ENCODE measurements at regions not wholly inside any gene's neighbourhood (a gene's known extent, or its start where the extent isn't known, plus 50 kb on each side); places are given as distances from the start of the nearest gene placed in this dataset.

DNA sequence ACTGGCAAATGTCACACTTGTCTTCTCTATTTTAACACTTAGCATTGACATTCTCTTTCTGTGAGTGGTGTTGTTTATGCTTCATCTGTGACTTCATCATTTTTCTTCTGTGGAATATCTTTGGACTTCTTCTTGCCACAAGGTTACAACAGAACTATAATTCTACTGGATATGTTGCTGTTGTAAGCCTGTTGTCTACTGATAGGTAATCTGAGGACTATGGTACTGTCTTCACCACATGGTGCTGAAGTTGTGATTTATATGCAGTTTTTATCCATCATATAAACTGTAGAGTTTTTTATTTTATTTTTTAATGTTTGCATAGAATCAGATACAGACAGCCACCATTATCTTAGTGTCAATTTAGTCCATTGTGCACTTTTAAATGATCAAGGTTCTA lies 622.2 kb upstream of the CNTN5 start:
- TF ChIP-seq JUN (IDR thresholded peaks at IDR 0.05) (no peak), RAD21 (conservative IDR thresholded peaks at IDR 0.05 in 1 of 2, IDR thresholded peaks at IDR 0.05 in 1 of 2) (no peak), CEBPB (IDR thresholded peaks at IDR 0.05) (no peak), POLR2A (IDR thresholded peaks at IDR 0.05; ENCODE audit: low read length) (no peak), MYC (IDR thresholded peaks at IDR 0.05; ENCODE audit: borderline replicate concordance, low read length) (no peak), EHF (CRISPR knock-in tag; IDR thresholded peaks at IDR 0.05) (no peak), PHF8 (IDR thresholded peaks at IDR 0.05; ENCODE audit: borderline replicate concordance, low read depth) (no peak), FOSB (CRISPR knock-in tag; IDR thresholded peaks at IDR 0.05) (no peak), RCOR1 (IDR thresholded peaks at IDR 0.05; ENCODE audit: low read depth, low read length) (no peak)
- TF ChIP-seq, protein P1, sequence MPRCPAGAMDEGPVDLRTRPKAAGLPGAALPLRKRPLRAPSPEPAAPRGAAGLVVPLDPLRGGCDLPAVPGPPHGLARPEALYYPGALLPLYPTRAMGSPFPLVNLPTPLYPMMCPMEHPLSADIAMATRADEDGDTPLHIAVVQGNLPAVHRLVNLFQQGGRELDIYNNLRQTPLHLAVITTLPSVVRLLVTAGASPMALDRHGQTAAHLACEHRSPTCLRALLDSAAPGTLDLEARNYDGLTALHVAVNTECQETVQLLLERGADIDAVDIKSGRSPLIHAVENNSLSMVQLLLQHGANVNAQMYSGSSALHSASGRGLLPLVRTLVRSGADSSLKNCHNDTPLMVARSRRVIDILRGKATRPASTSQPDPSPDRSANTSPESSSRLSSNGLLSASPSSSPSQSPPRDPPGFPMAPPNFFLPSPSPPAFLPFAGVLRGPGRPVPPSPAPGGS (IDR thresholded peaks at IDR 0.05), result no peak
- TF ChIP-seq, protein P2, sequence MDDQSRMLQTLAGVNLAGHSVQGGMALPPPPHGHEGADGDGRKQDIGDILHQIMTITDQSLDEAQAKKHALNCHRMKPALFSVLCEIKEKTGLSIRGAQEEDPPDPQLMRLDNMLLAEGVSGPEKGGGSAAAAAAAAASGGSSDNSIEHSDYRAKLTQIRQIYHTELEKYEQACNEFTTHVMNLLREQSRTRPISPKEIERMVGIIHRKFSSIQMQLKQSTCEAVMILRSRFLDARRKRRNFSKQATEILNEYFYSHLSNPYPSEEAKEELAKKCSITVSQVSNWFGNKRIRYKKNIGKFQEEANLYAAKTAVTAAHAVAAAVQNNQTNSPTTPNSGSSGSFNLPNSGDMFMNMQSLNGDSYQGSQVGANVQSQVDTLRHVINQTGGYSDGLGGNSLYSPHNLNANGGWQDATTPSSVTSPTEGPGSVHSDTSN (IDR thresholded peaks at IDR 0.05), result no peak
- TF ChIP-seq, protein P3, sequence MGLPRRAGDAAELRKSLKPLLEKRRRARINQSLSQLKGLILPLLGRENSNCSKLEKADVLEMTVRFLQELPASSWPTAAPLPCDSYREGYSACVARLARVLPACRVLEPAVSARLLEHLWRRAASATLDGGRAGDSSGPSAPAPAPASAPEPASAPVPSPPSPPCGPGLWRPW (IDR thresholded peaks at IDR 0.05), result no peak
- TF ChIP-seq, protein P4, sequence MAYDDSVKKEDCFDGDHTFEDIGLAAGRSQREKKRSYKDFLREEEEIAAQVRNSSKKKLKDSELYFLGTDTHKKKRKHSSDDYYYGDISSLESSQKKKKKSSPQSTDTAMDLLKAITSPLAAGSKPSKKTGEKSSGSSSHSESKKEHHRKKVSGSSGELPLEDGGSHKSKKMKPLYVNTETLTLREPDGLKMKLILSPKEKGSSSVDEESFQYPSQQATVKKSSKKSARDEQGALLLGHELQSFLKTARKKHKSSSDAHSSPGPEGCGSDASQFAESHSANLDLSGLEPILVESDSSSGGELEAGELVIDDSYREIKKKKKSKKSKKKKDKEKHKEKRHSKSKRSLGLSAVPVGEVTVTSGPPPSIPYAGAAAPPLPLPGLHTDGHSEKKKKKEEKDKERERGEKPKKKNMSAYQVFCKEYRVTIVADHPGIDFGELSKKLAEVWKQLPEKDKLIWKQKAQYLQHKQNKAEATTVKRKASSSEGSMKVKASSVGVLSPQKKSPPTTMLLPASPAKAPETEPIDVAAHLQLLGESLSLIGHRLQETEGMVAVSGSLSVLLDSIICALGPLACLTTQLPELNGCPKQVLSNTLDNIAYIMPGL (CRISPR knock-in tag; IDR thresholded peaks at IDR 0.05; ENCODE audit: borderline replicate concordance), result no peak
- CTCF ChIA-PET, result no interaction called here
- Histone ChIP-seq H3K4me1 (no peaks in the 10 kb centered on the region), H3K4me2 (no peak overlapping the region), H3K4me3 (no peak overlapping the region), H3K27ac (no peak overlapping the region), H3K9me3 (no peaks in the 10 kb centered on the region)
- POLR2A ChIA-PET, result no interaction called here
- DNase-seq (ENCODE audit: low read depth in 1 of 2, low spot score in 1 of 2) (no peak), FAIRE-seq (no peak), ATAC-seq (no peak)

DNA sequence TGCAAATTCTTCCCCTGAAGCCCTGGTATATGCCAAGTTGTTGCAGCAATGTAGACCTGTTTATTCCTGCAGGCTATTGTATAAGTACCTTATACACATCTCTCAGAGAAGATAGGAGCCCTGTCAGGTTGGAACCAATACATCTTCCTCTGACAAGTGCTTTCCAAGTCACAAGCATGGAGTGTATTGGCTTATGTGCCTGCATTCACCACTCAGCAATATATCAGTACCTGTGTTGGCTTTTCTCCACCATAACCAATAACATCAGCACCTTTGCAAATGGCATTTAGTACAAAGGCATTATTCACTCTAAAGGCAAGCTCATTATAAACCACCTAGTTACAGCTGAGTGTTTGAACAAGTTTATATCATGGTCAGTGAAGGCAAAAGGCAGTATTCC lies 611.7 kb upstream of the CNTN5 start:
- FAIRE-seq, result no peak
- H3K4me2 ChIP-seq, result no peak overlapping the region
- no peak overlapping the region for H3K4me3 ChIP-seq
- no peaks in the 10 kb centered on the region for H3K9me3 ChIP-seq
- no peak overlapping the region for H3K27ac ChIP-seq
- no peak for ATAC-seq
- CTCF ChIA-PET, result no interaction called here
- POLR2A ChIA-PET, result no interaction called here
- no peaks in the 10 kb centered on the region for H3K4me1 ChIP-seq
- no peak for DNase-seq (ENCODE audit: low read depth in 1 of 2, low spot score in 1 of 2)
- TF ChIP-seq SREBF2 (IDR thresholded peaks at IDR 0.05), result no peak
- TF ChIP-seq SMC3 (IDR thresholded peaks at IDR 0.05), result no peak
- TF ChIP-seq RCOR1 (IDR thresholded peaks at IDR 0.05; ENCODE audit: low read depth, low read length), result no peak
- TF ChIP-seq KDM1A (IDR thresholded peaks at IDR 0.05; ENCODE audit: low read depth), result no peak
- TF ChIP-seq ZC3H11A (IDR thresholded peaks at IDR 0.05), result no peak
- TF ChIP-seq MAZ (IDR thresholded peaks at IDR 0.05; ENCODE audit: borderline replicate concordance, low read depth, low read length), result no peak
- TF ChIP-seq, protein P5, sequence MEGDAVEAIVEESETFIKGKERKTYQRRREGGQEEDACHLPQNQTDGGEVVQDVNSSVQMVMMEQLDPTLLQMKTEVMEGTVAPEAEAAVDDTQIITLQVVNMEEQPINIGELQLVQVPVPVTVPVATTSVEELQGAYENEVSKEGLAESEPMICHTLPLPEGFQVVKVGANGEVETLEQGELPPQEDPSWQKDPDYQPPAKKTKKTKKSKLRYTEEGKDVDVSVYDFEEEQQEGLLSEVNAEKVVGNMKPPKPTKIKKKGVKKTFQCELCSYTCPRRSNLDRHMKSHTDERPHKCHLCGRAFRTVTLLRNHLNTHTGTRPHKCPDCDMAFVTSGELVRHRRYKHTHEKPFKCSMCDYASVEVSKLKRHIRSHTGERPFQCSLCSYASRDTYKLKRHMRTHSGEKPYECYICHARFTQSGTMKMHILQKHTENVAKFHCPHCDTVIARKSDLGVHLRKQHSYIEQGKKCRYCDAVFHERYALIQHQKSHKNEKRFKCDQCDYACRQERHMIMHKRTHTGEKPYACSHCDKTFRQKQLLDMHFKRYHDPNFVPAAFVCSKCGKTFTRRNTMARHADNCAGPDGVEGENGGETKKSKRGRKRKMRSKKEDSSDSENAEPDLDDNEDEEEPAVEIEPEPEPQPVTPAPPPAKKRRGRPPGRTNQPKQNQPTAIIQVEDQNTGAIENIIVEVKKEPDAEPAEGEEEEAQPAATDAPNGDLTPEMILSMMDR (IDR thresholded peaks at IDR 0.05), result no peak
- no peak for TF ChIP-seq GATA3 (IDR thresholded peaks at IDR 0.05; ENCODE audit: borderline replicate concordance)
- TF ChIP-seq, protein P6, sequence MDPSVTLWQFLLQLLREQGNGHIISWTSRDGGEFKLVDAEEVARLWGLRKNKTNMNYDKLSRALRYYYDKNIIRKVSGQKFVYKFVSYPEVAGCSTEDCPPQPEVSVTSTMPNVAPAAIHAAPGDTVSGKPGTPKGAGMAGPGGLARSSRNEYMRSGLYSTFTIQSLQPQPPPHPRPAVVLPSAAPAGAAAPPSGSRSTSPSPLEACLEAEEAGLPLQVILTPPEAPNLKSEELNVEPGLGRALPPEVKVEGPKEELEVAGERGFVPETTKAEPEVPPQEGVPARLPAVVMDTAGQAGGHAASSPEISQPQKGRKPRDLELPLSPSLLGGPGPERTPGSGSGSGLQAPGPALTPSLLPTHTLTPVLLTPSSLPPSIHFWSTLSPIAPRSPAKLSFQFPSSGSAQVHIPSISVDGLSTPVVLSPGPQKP (IDR thresholded peaks at IDR 0.05; ENCODE audit: low read depth, low read length), result no peak
- TF ChIP-seq, protein P7, sequence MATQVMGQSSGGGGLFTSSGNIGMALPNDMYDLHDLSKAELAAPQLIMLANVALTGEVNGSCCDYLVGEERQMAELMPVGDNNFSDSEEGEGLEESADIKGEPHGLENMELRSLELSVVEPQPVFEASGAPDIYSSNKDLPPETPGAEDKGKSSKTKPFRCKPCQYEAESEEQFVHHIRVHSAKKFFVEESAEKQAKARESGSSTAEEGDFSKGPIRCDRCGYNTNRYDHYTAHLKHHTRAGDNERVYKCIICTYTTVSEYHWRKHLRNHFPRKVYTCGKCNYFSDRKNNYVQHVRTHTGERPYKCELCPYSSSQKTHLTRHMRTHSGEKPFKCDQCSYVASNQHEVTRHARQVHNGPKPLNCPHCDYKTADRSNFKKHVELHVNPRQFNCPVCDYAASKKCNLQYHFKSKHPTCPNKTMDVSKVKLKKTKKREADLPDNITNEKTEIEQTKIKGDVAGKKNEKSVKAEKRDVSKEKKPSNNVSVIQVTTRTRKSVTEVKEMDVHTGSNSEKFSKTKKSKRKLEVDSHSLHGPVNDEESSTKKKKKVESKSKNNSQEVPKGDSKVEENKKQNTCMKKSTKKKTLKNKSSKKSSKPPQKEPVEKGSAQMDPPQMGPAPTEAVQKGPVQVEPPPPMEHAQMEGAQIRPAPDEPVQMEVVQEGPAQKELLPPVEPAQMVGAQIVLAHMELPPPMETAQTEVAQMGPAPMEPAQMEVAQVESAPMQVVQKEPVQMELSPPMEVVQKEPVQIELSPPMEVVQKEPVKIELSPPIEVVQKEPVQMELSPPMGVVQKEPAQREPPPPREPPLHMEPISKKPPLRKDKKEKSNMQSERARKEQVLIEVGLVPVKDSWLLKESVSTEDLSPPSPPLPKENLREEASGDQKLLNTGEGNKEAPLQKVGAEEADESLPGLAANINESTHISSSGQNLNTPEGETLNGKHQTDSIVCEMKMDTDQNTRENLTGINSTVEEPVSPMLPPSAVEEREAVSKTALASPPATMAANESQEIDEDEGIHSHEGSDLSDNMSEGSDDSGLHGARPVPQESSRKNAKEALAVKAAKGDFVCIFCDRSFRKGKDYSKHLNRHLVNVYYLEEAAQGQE (IDR thresholded peaks at IDR 0.05), result no peak
- TF ChIP-seq CHD2 (IDR thresholded peaks at IDR 0.05; ENCODE audit: low read length, partially characterized antibody), result no peak
- TF ChIP-seq FOSL2 (IDR thresholded peaks at IDR 0.05), result no peak
- no peak for TF ChIP-seq FOSL2 (CRISPR knock-in tag; IDR thresholded peaks at IDR 0.05)
- no peak for TF ChIP-seq BHLHE40 (IDR thresholded peaks at IDR 0.05; ENCODE audit: low read depth, low read length)
- no peak for TF ChIP-seq TP53 (CRISPR knock-in tag; IDR thresholded peaks at IDR 0.05)
- TF ChIP-seq, protein P1 (IDR thresholded peaks at IDR 0.05), result no peak

Data from A549 (cell line).